Endothelial cell (in vitro differentiated cells): ENCODE measurements at regions not wholly inside any gene's neighbourhood (a gene's known extent, or its start where the extent isn't known, plus 50 kb on each side); places are given as distances from the start of the nearest gene placed in this dataset.

Experiments used
- DNase-seq: peaks from one replicate; pipeline ENCODE4 v3.0.0; 2021; ENCODE audit warnings: low spot score
- H3K27ac Mint-ChIP-seq: one replicate; pipeline ENCODE4 v1.8.0; 2021; ENCODE audit warnings: mixed read lengths, inconsistent platforms; ENCODE audit not compliant: unreplicated experiment
- H3K27me3 Mint-ChIP-seq: one replicate; pipeline ENCODE4 v1.8.0; 2021; ENCODE audit warnings: mild to moderate bottlenecking, moderate library complexity, mixed read lengths, inconsistent platforms; ENCODE audit not compliant: unreplicated experiment
- H3K36me3 Mint-ChIP-seq: one replicate; pipeline ENCODE4 v1.8.0; 2021; ENCODE audit warnings: mild to moderate bottlenecking, low read depth, mixed read lengths, inconsistent platforms; ENCODE audit not compliant: unreplicated experiment
- H3K4me1 Mint-ChIP-seq: one replicate; pipeline ENCODE4 v1.8.0; 2021; ENCODE audit warnings: mild to moderate bottlenecking, mixed read lengths, inconsistent platforms; ENCODE audit not compliant: unreplicated experiment
- H3K4me3 Mint-ChIP-seq: one replicate; pipeline ENCODE4 v1.8.0; 2021; ENCODE audit warnings: mild to moderate bottlenecking, mixed read lengths, inconsistent platforms; ENCODE audit not compliant: unreplicated experiment
- H3K9me3 Mint-ChIP-seq: one replicate; pipeline ENCODE4 v1.8.0; 2021; ENCODE audit warnings: mixed read lengths, inconsistent platforms; ENCODE audit not compliant: unreplicated experiment
- TF ChIP-seq, protein P1 (sequence below): fragments of 200-600 bp; sonication (generic); IDR thresholded peaks from one replicate; pipeline ENCODE4 v1.5.0; 2021; ENCODE audit warnings: antibody characterized with exemption; ENCODE audit not compliant: unreplicated experiment

DNA sequence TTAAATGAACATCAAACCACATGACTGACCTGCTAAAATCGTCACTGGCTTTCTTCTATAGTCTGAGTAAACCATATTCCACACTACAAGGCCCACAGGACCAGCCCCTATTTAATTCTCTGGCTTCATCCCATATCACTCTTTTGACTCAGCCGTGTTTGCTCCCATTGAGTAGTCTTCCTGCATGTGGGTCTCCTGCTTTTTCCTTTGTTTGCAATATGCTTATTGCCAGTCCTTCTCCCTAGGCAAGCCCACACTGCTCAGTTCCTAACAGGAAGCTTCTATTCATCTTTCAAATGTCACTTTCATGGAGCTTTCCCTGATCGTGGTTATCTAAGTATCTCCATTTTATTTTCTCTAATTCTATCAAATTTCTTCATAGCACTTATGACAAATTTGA is 329.6 kb downstream of the RAPGEF2 start:
- Mint-ChIP-seq H3K27me3 (peaks cover 4% of the 10 kb centered on the region), H3K27ac (no peak overlapping the region), H3K4me3 (no peak overlapping the region), H3K36me3 (peaks cover 5% of the 10 kb centered on the region), H3K9me3 (no peaks in the 10 kb centered on the region), H3K4me1 (peaks cover 18% of the 10 kb centered on the region)
- TF ChIP-seq, protein P1, sequence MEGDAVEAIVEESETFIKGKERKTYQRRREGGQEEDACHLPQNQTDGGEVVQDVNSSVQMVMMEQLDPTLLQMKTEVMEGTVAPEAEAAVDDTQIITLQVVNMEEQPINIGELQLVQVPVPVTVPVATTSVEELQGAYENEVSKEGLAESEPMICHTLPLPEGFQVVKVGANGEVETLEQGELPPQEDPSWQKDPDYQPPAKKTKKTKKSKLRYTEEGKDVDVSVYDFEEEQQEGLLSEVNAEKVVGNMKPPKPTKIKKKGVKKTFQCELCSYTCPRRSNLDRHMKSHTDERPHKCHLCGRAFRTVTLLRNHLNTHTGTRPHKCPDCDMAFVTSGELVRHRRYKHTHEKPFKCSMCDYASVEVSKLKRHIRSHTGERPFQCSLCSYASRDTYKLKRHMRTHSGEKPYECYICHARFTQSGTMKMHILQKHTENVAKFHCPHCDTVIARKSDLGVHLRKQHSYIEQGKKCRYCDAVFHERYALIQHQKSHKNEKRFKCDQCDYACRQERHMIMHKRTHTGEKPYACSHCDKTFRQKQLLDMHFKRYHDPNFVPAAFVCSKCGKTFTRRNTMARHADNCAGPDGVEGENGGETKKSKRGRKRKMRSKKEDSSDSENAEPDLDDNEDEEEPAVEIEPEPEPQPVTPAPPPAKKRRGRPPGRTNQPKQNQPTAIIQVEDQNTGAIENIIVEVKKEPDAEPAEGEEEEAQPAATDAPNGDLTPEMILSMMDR = no peak
- no peak for DNase-seq

DNA sequence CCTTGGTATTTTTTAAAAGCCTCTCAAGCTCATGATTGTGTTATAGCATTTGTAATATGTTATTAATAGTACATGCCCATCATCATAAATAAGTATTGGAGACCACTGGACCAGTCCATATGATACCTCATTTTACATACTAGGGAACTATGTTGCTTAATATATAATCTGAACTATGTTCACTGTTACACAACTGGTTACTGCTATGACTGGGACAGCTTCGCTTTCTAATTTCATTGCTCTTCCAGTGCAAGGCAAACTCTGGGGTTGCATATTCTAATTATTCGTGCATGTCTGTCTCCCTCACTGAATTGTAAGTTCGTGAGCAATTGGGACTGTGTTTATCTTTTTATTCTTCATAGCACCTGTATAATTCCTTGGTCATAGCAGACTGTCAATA is 330.5 kb downstream of the RAPGEF2 start:
- no peak overlapping the region for H3K27ac Mint-ChIP-seq
- TF ChIP-seq, protein P1 = no peak
- peaks cover 2% of the 10 kb centered on the region for H3K27me3 Mint-ChIP-seq
- no peaks in the 10 kb centered on the region for H3K9me3 Mint-ChIP-seq
- H3K36me3 Mint-ChIP-seq = peaks cover 5% of the 10 kb centered on the region
- no peak for DNase-seq
- H3K4me1 Mint-ChIP-seq = peaks cover 18% of the 10 kb centered on the region
- no peak overlapping the region for H3K4me3 Mint-ChIP-seq

DNA sequence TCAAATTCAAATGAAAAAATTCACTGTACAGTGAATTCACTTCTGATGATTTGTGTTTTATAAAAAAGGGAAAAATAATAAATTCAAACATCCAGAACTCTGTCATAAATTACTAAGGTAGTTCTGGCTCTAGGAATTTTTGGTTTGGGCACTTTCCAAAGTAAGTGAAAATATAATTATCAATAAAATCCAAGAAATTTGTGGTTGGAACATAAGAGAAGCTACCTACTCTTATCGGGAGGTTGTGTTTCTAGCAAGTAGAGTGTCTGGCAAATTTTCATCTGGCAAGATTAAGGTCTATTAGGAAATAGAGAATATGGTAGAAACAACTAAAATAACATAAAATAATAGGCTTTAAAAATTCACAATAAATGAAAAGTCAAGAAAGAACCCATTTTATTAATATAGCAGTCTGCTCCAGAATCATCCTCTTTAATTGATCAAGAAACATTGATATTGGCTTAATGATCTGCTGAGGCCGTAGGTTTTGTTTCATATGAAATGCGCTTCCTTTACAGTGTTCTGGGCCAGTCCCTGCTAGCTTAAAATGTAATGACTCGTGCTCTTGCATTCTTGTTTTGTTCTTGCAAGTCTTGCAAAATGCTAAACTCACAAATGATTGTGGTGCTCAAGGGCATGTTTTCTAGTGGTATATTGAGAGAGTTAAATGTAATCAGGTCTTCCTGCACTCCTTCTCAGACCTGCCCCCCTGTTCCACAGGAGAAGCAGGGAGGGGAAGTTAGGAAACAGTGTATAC is 331.4 kb downstream of the RAPGEF2 start:
- H3K4me3 Mint-ChIP-seq = no peak overlapping the region
- peaks cover 2% of the 10 kb centered on the region for H3K27me3 Mint-ChIP-seq
- TF ChIP-seq, protein P1 = no peak
- H3K4me1 Mint-ChIP-seq = peaks cover 14% of the 10 kb centered on the region
- H3K36me3 Mint-ChIP-seq = peaks cover 5% of the 10 kb centered on the region
- no peaks in the 10 kb centered on the region for H3K9me3 Mint-ChIP-seq
- DNase-seq = no peak
- H3K27ac Mint-ChIP-seq = no peak overlapping the region

DNA sequence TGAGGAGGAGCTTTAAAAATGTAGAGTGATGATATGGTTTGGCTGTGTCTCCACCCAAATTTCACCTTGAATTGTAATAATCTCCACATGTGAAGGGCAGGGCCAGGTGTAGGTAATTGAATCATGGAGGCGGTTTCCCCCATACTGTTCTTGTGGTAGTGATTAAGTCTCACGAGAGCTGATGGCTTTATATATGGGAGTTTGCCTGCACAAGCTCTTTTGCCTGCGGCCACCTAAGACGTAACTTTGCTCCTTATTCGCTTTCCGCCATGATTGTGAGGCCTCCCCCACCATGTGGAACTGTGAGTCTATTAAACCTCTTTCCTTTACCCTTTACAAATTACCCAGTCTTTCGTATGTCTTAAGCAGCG is 332.0 kb downstream of the RAPGEF2 start:
- H3K4me1 Mint-ChIP-seq = peaks cover 12% of the 10 kb centered on the region
- no peak for DNase-seq
- TF ChIP-seq, protein P1 = no peak
- H3K27ac Mint-ChIP-seq = no peak overlapping the region
- no peak overlapping the region for H3K4me3 Mint-ChIP-seq
- peaks cover 5% of the 10 kb centered on the region for H3K36me3 Mint-ChIP-seq
- H3K27me3 Mint-ChIP-seq = peaks cover 2% of the 10 kb centered on the region
- H3K9me3 Mint-ChIP-seq = no peaks in the 10 kb centered on the region

DNA sequence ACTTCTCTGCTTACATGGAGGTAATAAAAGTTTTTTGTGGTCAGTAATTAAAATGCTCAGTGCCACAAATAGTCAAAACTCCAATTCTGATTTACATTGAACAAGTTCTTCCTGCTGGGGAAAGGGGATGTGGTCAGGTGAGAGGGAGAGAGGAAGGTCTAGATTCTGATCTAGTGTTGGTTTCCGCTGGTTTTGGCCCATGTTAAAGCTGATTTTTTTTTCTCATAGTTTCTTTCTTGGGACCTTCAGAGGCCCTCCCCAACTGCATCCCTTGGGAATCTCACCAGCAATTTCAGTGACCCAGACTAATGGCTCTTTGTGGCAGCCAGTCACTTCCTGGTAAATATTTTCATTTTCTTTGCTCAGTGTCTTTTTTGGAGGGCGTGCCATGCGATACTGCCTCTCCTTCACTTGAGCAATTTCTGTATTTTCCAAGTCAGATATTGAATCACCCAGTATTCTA is 332.7 kb downstream of the RAPGEF2 start:
- TF ChIP-seq, protein P1 = no peak
- Mint-ChIP-seq H3K9me3 (no peaks in the 10 kb centered on the region), H3K27ac (no peak overlapping the region), H3K36me3 (peaks cover 5% of the 10 kb centered on the region), H3K4me1 (peaks cover 10% of the 10 kb centered on the region), H3K27me3 (peaks cover 2% of the 10 kb centered on the region), H3K4me3 (no peak overlapping the region)
- DNase-seq = no peak
